Trophoblast cell (in vitro differentiated cells and primary cell): ENCODE measurements at regions not wholly inside any gene's neighbourhood (a gene's known extent, or its start where the extent isn't known, plus 50 kb on each side); places are given as distances from the start of the nearest gene placed in this dataset.

ENCODE experiments used
- DNase-seq, 2 donors: peaks; one replicate each; pipeline ENCODE4 v3.0.0-alpha.2; 2016
- H2AFZ ChIP-seq: 2 replicates; pipeline ENCODE4 v1.6.1; 2013; ENCODE audit warnings: low read length, moderate library complexity, mild to moderate bottlenecking; ENCODE audit not compliant: insufficient read depth, poor library complexity
- H2AK5ac ChIP-seq: 2 replicates; pipeline ENCODE4 v1.6.1; 2013; ENCODE audit warnings: mild to moderate bottlenecking, low read length
- H2BK120ac ChIP-seq: 2 replicates; pipeline ENCODE4 v1.6.1; 2013; ENCODE audit warnings: low read length, mild to moderate bottlenecking, moderate library complexity; ENCODE audit not compliant: insufficient read depth, poor library complexity
- H2BK12ac ChIP-seq: 2 replicates; pipeline ENCODE4 v1.6.1; 2013; ENCODE audit warnings: mild to moderate bottlenecking, low read length, moderate library complexity
- H2BK5ac ChIP-seq: 2 replicates; pipeline ENCODE4 v1.6.1; 2013; ENCODE audit warnings: low read length, low read depth, moderate library complexity, mild to moderate bottlenecking; ENCODE audit not compliant: poor library complexity
- H3K14ac ChIP-seq: 2 replicates; pipeline ENCODE4 v1.6.1; 2013; ENCODE audit warnings: mild to moderate bottlenecking, low read length
- H3K18ac ChIP-seq: 2 replicates; pipeline ENCODE4 v1.6.1; 2013; ENCODE audit warnings: mild to moderate bottlenecking, low read length
- H3K23ac ChIP-seq: 2 replicates; pipeline ENCODE4 v1.6.1; 2013; ENCODE audit warnings: low read length
- H3K27ac ChIP-seq: 2 replicates; pipeline ENCODE4 v1.5.1; 2013; ENCODE audit warnings: low read depth, mild to moderate bottlenecking, inconsistent platforms, low read length, moderate library complexity
- H3K27me3 ChIP-seq: 2 replicates; pipeline ENCODE4 v1.6.1; 2013; ENCODE audit warnings: inconsistent platforms, mild to moderate bottlenecking, low read length, moderate library complexity; ENCODE audit not compliant: insufficient read depth
- H3K36me3 ChIP-seq, 2 experiments: 1 replicate in 1 of 2; 2 replicates in 1 of 2; pipeline ENCODE4 v1.6.1; 2013; ENCODE audit warnings: low read length in 2 of 2, mild to moderate bottlenecking in 2 of 2, moderate library complexity in 1 of 2; ENCODE audit not compliant: insufficient read depth in 2 of 2, control insufficient read depth in 1 of 2
- H3K4ac ChIP-seq: 2 replicates; pipeline ENCODE4 v1.6.1; 2013; ENCODE audit warnings: low read depth, mild to moderate bottlenecking, low read length, moderate library complexity
- H3K4me1 ChIP-seq, 2 experiments: 1 replicate in 1 of 2; 2 replicates in 1 of 2; pipeline ENCODE4 v1.6.1; 2013; ENCODE audit warnings: low read length in 2 of 2, mild to moderate bottlenecking in 2 of 2, moderate library complexity in 1 of 2; ENCODE audit not compliant: insufficient read depth in 2 of 2, control insufficient read depth in 1 of 2
- H3K4me2 ChIP-seq: 2 replicates; pipeline ENCODE4 v1.6.1; 2013; ENCODE audit warnings: inconsistent platforms, mild to moderate bottlenecking, low read length, moderate library complexity
- H3K4me3 ChIP-seq: 2 replicates; pipeline ENCODE4 v1.5.1; 2013; ENCODE audit warnings: mild to moderate bottlenecking, low read depth, low read length, inconsistent platforms
- H3K79me1 ChIP-seq: one replicate; pipeline ENCODE4 v1.6.1; 2013; ENCODE audit warnings: low read length
- H3K79me2 ChIP-seq: 2 replicates; pipeline ENCODE4 v1.6.1; 2013; ENCODE audit warnings: low read length, mild to moderate bottlenecking; ENCODE audit not compliant: control insufficient read depth, insufficient read depth, poor library complexity
- H3K9ac ChIP-seq: 2 replicates; pipeline ENCODE4 v1.6.1; 2013; ENCODE audit warnings: mild to moderate bottlenecking, low read length
- H3K9me3 ChIP-seq: 2 replicates; pipeline ENCODE4 v1.6.1; 2013; ENCODE audit warnings: low read depth, mild to moderate bottlenecking, control low read depth, inconsistent platforms, low read length; ENCODE audit not compliant: insufficient read depth
- H4K12ac ChIP-seq: 2 replicates; pipeline ENCODE4 v1.6.1; 2013; ENCODE audit warnings: low read depth, mild to moderate bottlenecking, low read length, moderate library complexity
- H4K8ac ChIP-seq: 2 replicates; pipeline ENCODE4 v1.6.1; 2013; ENCODE audit warnings: low read depth, mild to moderate bottlenecking, low read length, moderate library complexity
- H4K91ac ChIP-seq: one replicate; pipeline ENCODE4 v1.6.1; 2013; ENCODE audit warnings: low read depth, mild to moderate bottlenecking, low read length, moderate library complexity
- WGBS: extraction: QIAGEN DNeasy Blood & Tissue Kit; methylation state at CpG from one replicate; pipeline ENCODE4 v1.1.7; 2013; ENCODE audit warnings: missing lambda C conversion rate; ENCODE audit not compliant: insufficient read length, insufficient coverage; ENCODE audit errors: extremely low coverage; 5-methylcytosine and 5-hydroxymethylcytosine counted together

DNA sequence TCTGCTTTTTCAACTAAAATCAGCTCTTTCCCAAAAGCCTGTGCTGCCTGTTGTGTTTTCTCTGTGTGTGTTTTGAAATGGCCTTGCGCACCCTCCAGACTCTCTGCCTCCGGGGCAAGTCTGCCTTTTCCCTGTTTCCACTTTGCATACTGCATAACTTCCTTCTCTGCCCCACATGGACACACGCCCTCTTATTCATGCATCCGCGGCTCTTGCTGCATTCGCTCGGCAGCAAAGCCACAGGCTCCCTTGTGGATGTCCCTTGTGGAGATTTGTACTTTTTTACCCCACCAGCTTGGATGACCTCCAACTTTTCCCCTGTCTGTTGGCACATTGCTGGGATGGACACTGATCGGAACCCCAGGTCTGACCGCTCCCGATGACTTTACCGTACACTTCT is 147.6 kb downstream of the ADSS2 start:
- H3K14ac ChIP-seq: peak overlapping the region; percentile 47
- no peak overlapping the region for H2BK5ac ChIP-seq
- no CpG with 5 or more reads among the region's 11 CpGs for WGBS
- H3K9me3 ChIP-seq: peaks cover 2% of the 10 kb centered on the region
- H3K27ac ChIP-seq: peak overlapping the region; percentile 74
- peaks cover 9% of the 10 kb centered on the region for H3K79me1 ChIP-seq
- H4K12ac ChIP-seq: no peak overlapping the region
- peak overlapping the region; percentile 7 for H3K18ac ChIP-seq
- no peak overlapping the region for H3K9ac ChIP-seq
- H3K4me1 ChIP-seq: peaks cover 12 to 13% of the 10 kb centered on the region in 2 experiments
- peak; percentile 83 to 87 for DNase-seq
- no peaks in the 10 kb centered on the region for H3K27me3 ChIP-seq
- no peak overlapping the region for H3K4ac ChIP-seq
- no peak overlapping the region for H3K23ac ChIP-seq
- no peak overlapping the region for H3K4me3 ChIP-seq
- peak overlapping the region; percentile 75 for H4K91ac ChIP-seq
- H3K79me2 ChIP-seq: no peaks in the 10 kb centered on the region
- H2BK12ac ChIP-seq: no peak overlapping the region
- no peaks in the 10 kb centered on the region for H3K36me3 ChIP-seq
- peak overlapping the region; percentile 39 for H4K8ac ChIP-seq
- peak overlapping the region; percentile 49 for H2BK120ac ChIP-seq
- H2AFZ ChIP-seq: no peak overlapping the region
- H2AK5ac ChIP-seq: no peak overlapping the region
- H3K4me2 ChIP-seq: no peak overlapping the region

- no peaks in the 10 kb centered on the region for H3K36me3 ChIP-seq
- H4K91ac ChIP-seq: no peak overlapping the region
- H2BK12ac ChIP-seq: no peak overlapping the region
- no peak overlapping the region for H3K23ac ChIP-seq
- no peaks in the 10 kb centered on the region for H3K79me2 ChIP-seq
- H4K8ac ChIP-seq: no peak overlapping the region
- H3K18ac ChIP-seq: no peak overlapping the region
- H3K27ac ChIP-seq: peak overlapping the region; percentile 74
- no peak overlapping the region for H4K12ac ChIP-seq
- H2AFZ ChIP-seq: no peak overlapping the region
- no peak overlapping the region for H3K4me3 ChIP-seq
- no peak overlapping the region for H3K4me2 ChIP-seq
- no peak overlapping the region for H3K14ac ChIP-seq
- DNase-seq: no peak
- H3K9me3 ChIP-seq: peaks cover 2% of the 10 kb centered on the region
- peaks cover 12 to 13% of the 10 kb centered on the region in 2 experiments for H3K4me1 ChIP-seq
- no peak overlapping the region for H2BK5ac ChIP-seq
- peaks cover 8% of the 10 kb centered on the region for H3K79me1 ChIP-seq
- H3K27me3 ChIP-seq: no peaks in the 10 kb centered on the region
- no CpG with 5 or more reads among the region's 3 CpGs for WGBS
- H3K4ac ChIP-seq: no peak overlapping the region
- H3K9ac ChIP-seq: no peak overlapping the region
- H2AK5ac ChIP-seq: no peak overlapping the region
- peak overlapping the region; percentile 49 for H2BK120ac ChIP-seq
Measured at GRCh38 chr1:244304656-244305055, 147.1 kb downstream of the ADSS2 start.

GRCh38 chr1:244305776-244306341 is 145.8 kb downstream of the ADSS2 start:
- Histone ChIP-seq H3K9me3 (peaks cover 2% of the 10 kb centered on the region), H2AFZ (no peak overlapping the region), H4K91ac (no peak overlapping the region), H3K4me2 (no peak overlapping the region), H3K36me3 (no peaks in the 10 kb centered on the region), H2BK5ac (peak overlapping the region; percentile 4), H2AK5ac (peak overlapping the region; percentile 66), H3K79me1 (peaks cover 8% of the 10 kb centered on the region), H2BK12ac (peak overlapping the region; percentile 6), H4K12ac (no peak overlapping the region), H3K4me1 (peaks cover 12 to 13% of the 10 kb centered on the region in 2 experiments), H3K9ac (no peak overlapping the region), H3K27ac (no peak overlapping the region), H3K4ac (no peak overlapping the region), H4K8ac (no peak overlapping the region), H3K18ac (no peak overlapping the region), H3K27me3 (no peaks in the 10 kb centered on the region), H3K4me3 (no peak overlapping the region), H3K14ac (peak overlapping the region; percentile 14), H2BK120ac (peak overlapping the region; percentile 7), H3K79me2 (no peaks in the 10 kb centered on the region), H3K23ac (no peak overlapping the region)
- DNase-seq: no peak
- no CpG with 5 or more reads among the region's 4 CpGs for WGBS

- Histone ChIP-seq H2BK12ac (no peak overlapping the region), H4K12ac (no peak overlapping the region), H3K79me2 (no peaks in the 10 kb centered on the region), H3K14ac (no peak overlapping the region), H3K36me3 (no peaks in the 10 kb centered on the region), H2BK120ac (no peak overlapping the region), H3K4me3 (no peak overlapping the region), H2BK5ac (no peak overlapping the region), H4K91ac (no peak overlapping the region), H3K4me2 (no peak overlapping the region), H3K23ac (no peak overlapping the region), H3K9me3 (peaks cover 2% of the 10 kb centered on the region), H3K18ac (no peak overlapping the region), H2AFZ (no peak overlapping the region), H4K8ac (no peak overlapping the region), H2AK5ac (no peak overlapping the region), H3K4me1 (peaks cover 12 to 13% of the 10 kb centered on the region in 2 experiments), H3K27me3 (no peaks in the 10 kb centered on the region), H3K9ac (no peak overlapping the region), H3K27ac (no peak overlapping the region), H3K4ac (no peak overlapping the region), H3K79me1 (peaks cover 8% of the 10 kb centered on the region)
- 100% methylated on average over 1 of the region's 2 CpGs for WGBS
- DNase-seq: no peak
Measured at GRCh38 chr1:244306544-244306943, 145.2 kb downstream of the ADSS2 start.
